IMR-90 (cell line): ENCODE measurements at regions not wholly inside any gene's neighbourhood (a gene's known extent, or its start where the extent isn't known, plus 50 kb on each side); places are given as distances from the start of the nearest gene placed in this dataset.

ENCODE experiments used
- ATAC-seq: fragments of 200-7000 bp; cut with Tn5 transposase; 2 replicates; pipeline ENCODE4 v1.9.1; 2020; ENCODE audit warnings: low read depth, mild to moderate bottlenecking, moderate library complexity
- BruUV-seq: library from RNA; stranded (reverse); fragments of 400-500 nt; replicated peaks from 2 replicates; lab custom pipeline; 2021; lab: Mats Ljungman, UMichigan
- CTCF ChIA-PET: fragments of 300-600 bp; formaldehyde crosslinking; extraction: SDS; loops from one replicate; lab custom pipeline; 2021; ENCODE audit warnings: antibody characterized with exemption; lab: Yijun Ruan, JAX
- POLR2A ChIA-PET: fragments of 300-600 bp; sonication (Branson Sonifier 250); formaldehyde crosslinking; loops from one replicate; lab custom pipeline; 2022; ENCODE audit warnings: antibody characterized with exemption; ENCODE audit not compliant: unreplicated experiment; lab: Charles Lee
- DNase-seq: peaks from one replicate; pipeline ENCODE4 v3.0.0; 2013
- H2AFZ ChIP-seq: replicated peaks from 2 replicates; pipeline ENCODE3; 2013; ENCODE audit warnings: low read length, mild to moderate bottlenecking; ENCODE audit not compliant: poor library complexity
- H2AK5ac ChIP-seq: 2 replicates; pipeline ENCODE4 v1.6.1; 2013; ENCODE audit warnings: low read depth, low read length, inconsistent platforms
- H2AK9ac ChIP-seq: replicated peaks from 2 replicates; pipeline ENCODE3; 2013; ENCODE audit warnings: mild to moderate bottlenecking, low read depth, low read length, moderate library complexity; ENCODE audit not compliant: poor library complexity
- H2BK120ac ChIP-seq: 2 replicates; pipeline ENCODE4 v1.6.1; 2013; ENCODE audit warnings: low read depth, low read length, inconsistent platforms
- H2BK15ac ChIP-seq: 3 replicates; pipeline ENCODE4 v1.6.1; 2013; ENCODE audit warnings: low read depth, low read length, inconsistent platforms
- H2BK20ac ChIP-seq: 2 replicates; pipeline ENCODE4 v1.6.1; 2013; ENCODE audit warnings: low read depth, mild to moderate bottlenecking, inconsistent platforms, low read length, moderate library complexity
- H2BK5ac ChIP-seq: 2 replicates; pipeline ENCODE4 v1.6.1; 2013; ENCODE audit warnings: mild to moderate bottlenecking, low read depth, low read length, inconsistent platforms; ENCODE audit not compliant: poor library complexity, severe bottlenecking
- H3K14ac ChIP-seq: replicated peaks from 2 replicates; pipeline ENCODE4 v1.6.1; 2013; ENCODE audit warnings: low read depth, low read length, inconsistent platforms
- H3K18ac ChIP-seq: 2 replicates; pipeline ENCODE4 v1.6.1; 2013; ENCODE audit warnings: low read depth, low read length, control low read depth
- H3K23ac ChIP-seq: 2 replicates; pipeline ENCODE4 v1.6.1; 2013; ENCODE audit warnings: low read depth, low read length, inconsistent platforms
- H3K27ac ChIP-seq: 2 replicates; pipeline ENCODE4 v1.5.1; 2013; ENCODE audit warnings: mild to moderate bottlenecking, control low read depth, low read length; ENCODE audit not compliant: insufficient read depth
- H3K27me3 ChIP-seq: 2 replicates; pipeline ENCODE4 v1.6.1; 2013; ENCODE audit warnings: low read length; ENCODE audit not compliant: control insufficient read depth, insufficient read depth
- H3K36me3 ChIP-seq: 2 replicates; pipeline ENCODE4 v1.6.1; 2013; ENCODE audit warnings: low read length, mixed read lengths; ENCODE audit not compliant: control insufficient read depth, insufficient read depth
- H3K4ac ChIP-seq: 2 replicates; pipeline ENCODE4 v1.6.1; 2013; ENCODE audit warnings: low read depth, low read length, inconsistent platforms
- H3K4me1 ChIP-seq: 2 replicates; pipeline ENCODE4 v1.6.1; 2013; ENCODE audit warnings: low read length, mixed read lengths; ENCODE audit not compliant: control insufficient read depth, insufficient read depth
- H3K4me2 ChIP-seq: 2 replicates; pipeline ENCODE4 v1.6.1; 2013; ENCODE audit warnings: low read depth, mild to moderate bottlenecking, control low read depth, low read length, moderate library complexity
- H3K4me3 ChIP-seq: 2 replicates; pipeline ENCODE4 v1.5.1; 2013; ENCODE audit warnings: low read depth, mild to moderate bottlenecking, control low read depth, low read length, moderate library complexity; ENCODE audit not compliant: insufficient read depth
- H3K56ac ChIP-seq: 2 replicates; pipeline ENCODE4 v1.6.1; 2013; ENCODE audit warnings: low read length, inconsistent platforms; ENCODE audit not compliant: insufficient read depth; ENCODE audit errors: extremely low read depth
- H3K79me1 ChIP-seq, 2 experiments: 2 replicates each; pipeline ENCODE4 v1.6.1; 2013; ENCODE audit warnings: low read length in 2 of 2, inconsistent platforms in 1 of 2, low read depth in 1 of 2
- H3K9ac ChIP-seq: 2 replicates; pipeline ENCODE4 v1.6.1; 2013; ENCODE audit warnings: low read depth, low read length, control low read depth
- H3K9me1 ChIP-seq: 2 replicates; pipeline ENCODE4 v1.6.1; 2013; ENCODE audit warnings: low read length, inconsistent platforms; ENCODE audit not compliant: insufficient read depth
- H3K9me3 ChIP-seq: 2 replicates; pipeline ENCODE4 v1.6.1; 2013; ENCODE audit warnings: low read length; ENCODE audit not compliant: control insufficient read depth, insufficient read depth
- H4K20me1 ChIP-seq: 2 replicates; pipeline ENCODE4 v1.6.1; 2013; ENCODE audit warnings: low read length, inconsistent platforms; ENCODE audit not compliant: insufficient read depth
- H4K5ac ChIP-seq: 2 replicates; pipeline ENCODE4 v1.6.1; 2013; ENCODE audit warnings: mild to moderate bottlenecking, low read depth, low read length, control low read depth
- H4K8ac ChIP-seq, 2 experiments: 2 replicates each; pipeline ENCODE4 v1.6.1; 2013; ENCODE audit warnings: low read depth in 2 of 2, low read length in 2 of 2, control low read depth in 1 of 2, inconsistent platforms in 1 of 2
- H4K91ac ChIP-seq: 2 replicates; pipeline ENCODE4 v1.6.1; 2013; ENCODE audit warnings: low read depth, low read length, inconsistent platforms; ENCODE audit not compliant: insufficient read depth
- CHD1 ChIP-seq: IDR thresholded peaks from 2 replicates; pipeline ENCODE4 v1.6.1; 2012; ENCODE audit warnings: low read depth, low read length, improper control_type of control experiment
- ELK1 ChIP-seq: fragments of 150-350 bp; IDR thresholded peaks from 2 replicates; pipeline ENCODE4 v1.6.1; 2016; ENCODE audit warnings: low read depth, mild to moderate bottlenecking, low read length, moderate library complexity, borderline replicate concordance
- FOS ChIP-seq: fragments of 150-350 bp; IDR thresholded peaks from 2 replicates; pipeline ENCODE4 v1.6.1; 2016; ENCODE audit warnings: low read depth, low read length
- MAFK ChIP-seq: IDR thresholded peaks from 2 replicates; pipeline ENCODE4 v1.6.1; 2012; ENCODE audit warnings: low read depth, low read length, improper control_type of control experiment
- MAZ ChIP-seq: IDR thresholded peaks from 2 replicates; pipeline ENCODE4 v1.6.1; 2012; ENCODE audit warnings: low read depth, mild to moderate bottlenecking, low read length, improper control_type of control experiment, moderate library complexity, borderline replicate concordance
- MXI1 ChIP-seq: IDR thresholded peaks from 2 replicates; pipeline ENCODE4 v1.6.1; 2012; ENCODE audit warnings: low read depth, mild to moderate bottlenecking, low read length, moderate library complexity, borderline replicate concordance
- NFE2L2 ChIP-seq: fragments of 150-350 bp; IDR thresholded peaks from 2 replicates; pipeline ENCODE4 v1.6.1; 2016; ENCODE audit warnings: low read depth, mild to moderate bottlenecking, low read length
- RCOR1 ChIP-seq: IDR thresholded peaks from 2 replicates; pipeline ENCODE4 v1.6.1; 2012; ENCODE audit warnings: mild to moderate bottlenecking, low read length, improper control_type of control experiment; ENCODE audit not compliant: insufficient replicate concordance
- RFX5 ChIP-seq: IDR thresholded peaks from 2 replicates; pipeline ENCODE4 v1.8.0; 2012; ENCODE audit warnings: low read depth, mild to moderate bottlenecking, low read length, moderate library complexity
- SMC3 ChIP-seq: fragments of 150-350 bp; IDR thresholded peaks from 2 replicates; pipeline ENCODE4 v1.6.1; 2016; ENCODE audit warnings: low read depth, mild to moderate bottlenecking, antibody characterized with exemption, low read length, moderate library complexity
- USF2 ChIP-seq: fragments of 150-350 bp; IDR thresholded peaks from 2 replicates; pipeline ENCODE4 v1.6.1; 2017; ENCODE audit warnings: mild to moderate bottlenecking, antibody characterized with exemption, low read length, low read depth
- WGBS, 2 experiments: methylation state at CpG; one replicate each; pipeline versions ENCODE4 v1.1.5 to v1.1.7; 2013; ENCODE audit warnings: missing lambda C conversion rate in 2 of 2; ENCODE audit not compliant: insufficient read length in 1 of 2; ENCODE audit errors: extremely low coverage in 2 of 2; 5-methylcytosine and 5-hydroxymethylcytosine counted together
- dilution Hi-C: fragments of 300-500 bp; cut with HindIII; formaldehyde crosslinking; loops from one replicate; pipeline ENCODE4 v1.14.3; 2018; ENCODE audit warnings: low sequenced_read_pairs; ENCODE audit not compliant: unreplicated experiment
- in situ Hi-C: fragments of 300-500 bp; cut with MboI; formaldehyde crosslinking; loops from 3 replicates; pipeline ENCODE4 v1.14.3; 2019; ENCODE audit warnings: low sequenced_read_pairs, inconsistent platforms, mixed read lengths
- intact Hi-C: fragments of 100-400 bp; cut with micrococcal nuclease; formaldehyde crosslinking; loops from 2 replicates; pipeline ENCODE4 v1.10.0; 2022

GRCh38 chr3:104856741-104857140 is 510.0 kb upstream of the ALCAM start:
- Histone ChIP-seq H3K36me3 (no peaks in the 10 kb centered on the region), H3K4me1 (no peaks in the 10 kb centered on the region), H4K5ac (no peak overlapping the region), H3K27ac (no peak overlapping the region), H3K9ac (no peak overlapping the region), H3K56ac (0 out of 2 replicates have a peak overlapping the region, but pooled peaks have one; percentile 19), H3K4me2 (no peak overlapping the region), H3K79me1 (no peaks in the 10 kb centered on the region), H2BK5ac (no peak overlapping the region), H3K23ac (no peak overlapping the region), H2BK120ac (no peak overlapping the region), H3K4me3 (no peak overlapping the region), H3K9me1 (no peaks in the 10 kb centered on the region), H3K27me3 (no peaks in the 10 kb centered on the region), H2BK20ac (no peak overlapping the region), H2AK9ac (no peak overlapping the region), H4K91ac (no peak overlapping the region), H4K8ac (no peak overlapping the region), H4K20me1 (no peaks in the 10 kb centered on the region), H2BK15ac (no peak overlapping the region), H3K14ac (no peak overlapping the region; the same call in 1 of the 2 replicates), H3K18ac (no peak overlapping the region), H3K9me3 (no peaks in the 10 kb centered on the region), H2AK5ac (no peak overlapping the region), H2AFZ (no peak overlapping the region), H3K4ac (no peak overlapping the region)
- intact Hi-C loops (no loop called here), in situ Hi-C loops (no loop called here), dilution Hi-C loops (no loop called here)
- TF ChIP-seq FOS (no peak), NFE2L2 (no peak), RCOR1 (no peak), USF2 (no peak), MXI1 (no peak), MAZ (no peak), CHD1 (no peak), RFX5 (no peak), SMC3 (no peak), MAFK (no peak), ELK1 (no peak)
- DNase-seq (peak; percentile 22), ATAC-seq (no peak)
- BruUV-seq, result no TSS peak
- WGBS, 2 experiments, result no CpG with 5 or more reads among the region's 2 CpGs
- ChIA-PET POLR2A (no interaction called here), CTCF (interaction anchor here (0.6 to 0.7 kb wide), 2 partner anchors 151 to 600 kb away, joined by 4 to 5 read pairs; no protein-coding TSS in a partner anchor)
